Progenitor cell of endocrine pancreas (in vitro differentiated cells): ENCODE measurements at regions not wholly inside any gene's neighbourhood (a gene's known extent, or its start where the extent isn't known, plus 50 kb on each side); places are given as distances from the start of the nearest gene placed in this dataset.

Experiments
- DNase-seq: peaks from one replicate; pipeline ENCODE4 v3.0.0; 2021; ENCODE audit warnings: low spot score; ENCODE audit not compliant: unreplicated experiment
- H3K27ac Mint-ChIP-seq: 2 replicates; pipeline ENCODE4 v1.8.0; 2021; ENCODE audit warnings: mild to moderate bottlenecking, moderate library complexity, mixed read lengths
- H3K27me3 Mint-ChIP-seq: 2 replicates; pipeline ENCODE4 v1.8.0; 2021; ENCODE audit warnings: mixed read lengths
- H3K36me3 Mint-ChIP-seq: 2 replicates; pipeline ENCODE4 v1.8.0; 2022; ENCODE audit warnings: mixed read lengths; ENCODE audit not compliant: insufficient read depth
- H3K4me1 Mint-ChIP-seq: 2 replicates; pipeline ENCODE4 v1.8.0; 2021; ENCODE audit warnings: low read depth, mixed read lengths
- H3K4me3 Mint-ChIP-seq: 2 replicates; pipeline ENCODE4 v1.8.0; 2021; ENCODE audit warnings: low read depth, mild to moderate bottlenecking, moderate library complexity, mixed read lengths
- H3K9me3 Mint-ChIP-seq: 2 replicates; pipeline ENCODE4 v1.8.0; 2021; ENCODE audit warnings: low read depth, mixed read lengths
- TF ChIP-seq, protein P1 (sequence below): fragments of 200-600 bp; sonication (generic); IDR thresholded peaks from one replicate; pipeline ENCODE4 v1.5.0; 2021; ENCODE audit warnings: antibody characterized with exemption, mild to moderate bottlenecking; ENCODE audit not compliant: unreplicated experiment

DNA sequence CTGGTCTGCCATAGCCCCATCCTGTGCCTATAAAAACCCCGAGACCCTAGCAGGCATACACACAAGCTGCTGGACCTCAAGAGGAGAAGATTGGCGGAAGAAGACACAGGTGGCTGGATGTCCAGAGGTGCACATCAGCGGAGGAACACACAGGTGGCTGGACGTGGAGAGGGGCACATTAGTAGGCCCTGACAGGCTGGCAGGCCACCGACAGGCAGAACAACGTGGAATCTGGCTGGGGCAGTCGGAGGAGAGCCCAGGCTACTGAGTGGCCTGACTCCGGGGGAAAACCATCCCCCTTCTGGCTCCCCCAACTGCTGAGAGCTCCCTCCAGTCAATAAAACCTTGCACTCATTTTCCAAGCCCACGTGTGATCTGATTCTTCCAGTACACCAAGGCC is 512.5 kb upstream of the AMOT start:
- H3K4me3 Mint-ChIP-seq = no peak overlapping the region
- DNase-seq = no peak
- H3K9me3 Mint-ChIP-seq = no peaks in the 10 kb centered on the region
- H3K4me1 Mint-ChIP-seq = no peaks in the 10 kb centered on the region
- H3K27ac Mint-ChIP-seq = peak overlapping the region; percentile 19
- no peaks in the 10 kb centered on the region for H3K36me3 Mint-ChIP-seq
- no peaks in the 10 kb centered on the region for H3K27me3 Mint-ChIP-seq
- TF ChIP-seq, protein P1, sequence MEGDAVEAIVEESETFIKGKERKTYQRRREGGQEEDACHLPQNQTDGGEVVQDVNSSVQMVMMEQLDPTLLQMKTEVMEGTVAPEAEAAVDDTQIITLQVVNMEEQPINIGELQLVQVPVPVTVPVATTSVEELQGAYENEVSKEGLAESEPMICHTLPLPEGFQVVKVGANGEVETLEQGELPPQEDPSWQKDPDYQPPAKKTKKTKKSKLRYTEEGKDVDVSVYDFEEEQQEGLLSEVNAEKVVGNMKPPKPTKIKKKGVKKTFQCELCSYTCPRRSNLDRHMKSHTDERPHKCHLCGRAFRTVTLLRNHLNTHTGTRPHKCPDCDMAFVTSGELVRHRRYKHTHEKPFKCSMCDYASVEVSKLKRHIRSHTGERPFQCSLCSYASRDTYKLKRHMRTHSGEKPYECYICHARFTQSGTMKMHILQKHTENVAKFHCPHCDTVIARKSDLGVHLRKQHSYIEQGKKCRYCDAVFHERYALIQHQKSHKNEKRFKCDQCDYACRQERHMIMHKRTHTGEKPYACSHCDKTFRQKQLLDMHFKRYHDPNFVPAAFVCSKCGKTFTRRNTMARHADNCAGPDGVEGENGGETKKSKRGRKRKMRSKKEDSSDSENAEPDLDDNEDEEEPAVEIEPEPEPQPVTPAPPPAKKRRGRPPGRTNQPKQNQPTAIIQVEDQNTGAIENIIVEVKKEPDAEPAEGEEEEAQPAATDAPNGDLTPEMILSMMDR = no peak

DNA sequence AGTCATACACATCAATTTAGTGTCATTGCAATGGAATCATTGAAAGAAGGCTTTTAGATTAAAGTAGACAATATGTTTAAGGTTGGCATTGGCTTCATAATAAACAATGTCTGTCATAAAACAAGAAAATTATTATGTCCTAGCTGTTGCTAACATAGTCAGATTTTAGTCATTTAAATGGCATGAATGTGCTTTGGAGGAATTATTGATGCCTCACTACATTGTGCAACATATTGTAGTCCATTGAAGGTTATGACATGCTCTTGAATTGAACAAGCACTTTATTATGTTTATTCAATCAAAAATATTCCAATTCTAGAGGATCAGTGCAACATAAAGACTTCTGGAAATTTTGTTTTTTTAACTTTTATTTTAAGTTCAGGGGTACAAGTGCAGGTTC is 489.8 kb upstream of the AMOT start:
- H3K36me3 Mint-ChIP-seq = no peaks in the 10 kb centered on the region
- peaks cover 1% of the 10 kb centered on the region for H3K4me1 Mint-ChIP-seq
- no peak for DNase-seq
- no peaks in the 10 kb centered on the region for H3K9me3 Mint-ChIP-seq
- TF ChIP-seq, protein P1 = no peak
- no peak overlapping the region for H3K4me3 Mint-ChIP-seq
- no peaks in the 10 kb centered on the region for H3K27me3 Mint-ChIP-seq
- H3K27ac Mint-ChIP-seq = no peak overlapping the region

DNA sequence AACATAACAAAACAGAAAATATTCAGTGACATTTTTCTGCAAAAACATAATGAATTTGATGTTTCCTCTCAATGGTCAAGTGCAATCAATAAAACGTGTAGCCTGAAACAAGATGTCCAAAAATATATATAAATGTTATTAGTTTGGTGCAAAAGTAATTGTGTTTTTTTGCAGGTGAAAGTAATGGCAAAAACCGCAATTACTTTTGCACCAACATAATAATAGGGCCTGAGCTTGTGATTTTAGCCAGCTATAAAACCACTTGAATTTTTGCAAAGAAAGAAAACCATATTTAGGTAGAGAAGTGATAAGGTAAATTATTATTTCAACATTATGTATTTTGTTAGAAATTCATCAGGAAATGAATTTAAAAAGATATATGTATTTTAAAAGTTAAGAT is 475.3 kb upstream of the AMOT start:
- H3K4me3 Mint-ChIP-seq = no peak overlapping the region
- no peaks in the 10 kb centered on the region for H3K27me3 Mint-ChIP-seq
- no peaks in the 10 kb centered on the region for H3K36me3 Mint-ChIP-seq
- H3K27ac Mint-ChIP-seq = no peak overlapping the region
- H3K4me1 Mint-ChIP-seq = peaks cover 7% of the 10 kb centered on the region
- TF ChIP-seq, protein P1 = no peak
- peaks cover under 1% of the 10 kb centered on the region for H3K9me3 Mint-ChIP-seq
- DNase-seq = no peak

DNA sequence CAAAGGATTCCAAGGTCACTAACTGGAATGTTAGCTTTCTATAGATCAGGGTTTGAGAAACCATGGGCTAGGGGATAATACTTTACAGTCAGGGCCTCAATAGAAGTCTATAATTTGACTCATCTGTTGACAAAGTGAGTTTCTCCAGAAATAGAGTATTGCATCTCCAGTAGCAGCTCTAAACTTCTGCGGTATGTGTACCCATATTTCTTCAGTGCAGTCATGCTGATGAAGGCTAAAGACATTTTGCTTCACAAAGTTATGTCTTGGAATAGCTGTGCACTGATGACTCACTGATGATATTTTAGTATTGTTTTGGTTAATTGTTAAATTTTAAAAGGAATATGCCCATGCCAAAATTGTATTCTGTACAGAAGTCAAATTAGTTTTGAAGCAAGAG is 464.9 kb upstream of the AMOT start:
- DNase-seq = no peak
- Mint-ChIP-seq H3K4me3 (no peak overlapping the region), H3K36me3 (no peaks in the 10 kb centered on the region), H3K9me3 (peaks cover 13% of the 10 kb centered on the region), H3K27me3 (no peaks in the 10 kb centered on the region), H3K27ac (no peak overlapping the region), H3K4me1 (peaks cover 5% of the 10 kb centered on the region)
- TF ChIP-seq, protein P1 = no peak

DNA sequence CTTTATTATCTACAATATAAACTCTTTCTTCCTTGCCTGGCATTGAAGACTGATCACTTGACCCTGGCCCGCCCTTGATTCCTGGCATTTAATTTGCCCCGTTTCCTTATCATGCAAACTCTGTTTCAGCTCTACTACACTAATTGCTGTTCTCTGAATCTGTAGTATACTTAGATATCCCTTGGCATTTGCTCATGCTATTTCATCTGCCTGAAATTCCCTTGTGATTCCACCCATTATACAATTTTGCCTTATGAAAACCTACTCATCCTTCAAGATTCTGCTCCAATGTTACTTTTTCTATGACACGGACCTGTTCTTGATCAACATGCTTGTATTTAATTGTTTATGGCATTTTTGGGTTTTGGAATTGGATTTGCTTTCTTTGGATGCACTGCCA is 459.9 kb upstream of the AMOT start:
- TF ChIP-seq, protein P1 = no peak
- H3K9me3 Mint-ChIP-seq = peaks cover 6% of the 10 kb centered on the region
- H3K27me3 Mint-ChIP-seq = no peaks in the 10 kb centered on the region
- H3K4me3 Mint-ChIP-seq = no peak overlapping the region
- peaks cover 2% of the 10 kb centered on the region for H3K36me3 Mint-ChIP-seq
- H3K4me1 Mint-ChIP-seq = peaks cover 10% of the 10 kb centered on the region
- no peak for DNase-seq
- H3K27ac Mint-ChIP-seq = no peak overlapping the region
